ENCODE measurements at regions not wholly inside any gene's neighbourhood (a gene's known extent, or its start where the extent isn't known, plus 50 kb on each side); places are given as distances from the start of the nearest gene placed in this dataset.
A peak's percentile ranks its signal among the peaks of the same experiment; 100 is the strongest.

- no peak for DNase-seq
These were observed 130.3 kb downstream of the BUD13 start for GRCh38 chr11:116642481-116642880.

DNA sequence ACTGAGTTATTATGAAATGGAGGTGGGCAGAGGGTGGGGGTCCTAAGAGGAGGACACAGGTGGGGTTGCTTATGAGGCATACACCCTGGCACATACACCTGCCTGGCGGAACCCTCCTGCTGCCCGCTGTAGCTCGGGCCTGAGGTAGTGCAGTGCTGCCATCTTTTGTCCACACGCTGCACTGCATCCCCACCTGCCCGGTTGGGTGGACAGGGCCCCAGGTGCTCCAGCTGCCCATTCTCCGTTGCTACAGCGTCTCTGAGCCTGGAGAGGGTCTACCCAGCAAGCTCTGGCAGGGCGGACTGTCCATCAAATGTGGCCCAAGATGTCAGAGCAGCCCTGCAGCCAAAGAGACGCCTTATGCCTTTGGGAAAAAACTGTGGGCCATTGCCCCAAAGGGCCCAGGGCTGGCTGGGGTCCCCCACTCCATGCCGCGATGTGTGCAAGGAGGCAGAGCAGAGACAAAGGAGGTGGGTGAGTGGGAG, 131.2 kb downstream of the BUD13 start:
- peak in 1 of 2 experiments; percentile 14 for DNase-seq

DNA sequence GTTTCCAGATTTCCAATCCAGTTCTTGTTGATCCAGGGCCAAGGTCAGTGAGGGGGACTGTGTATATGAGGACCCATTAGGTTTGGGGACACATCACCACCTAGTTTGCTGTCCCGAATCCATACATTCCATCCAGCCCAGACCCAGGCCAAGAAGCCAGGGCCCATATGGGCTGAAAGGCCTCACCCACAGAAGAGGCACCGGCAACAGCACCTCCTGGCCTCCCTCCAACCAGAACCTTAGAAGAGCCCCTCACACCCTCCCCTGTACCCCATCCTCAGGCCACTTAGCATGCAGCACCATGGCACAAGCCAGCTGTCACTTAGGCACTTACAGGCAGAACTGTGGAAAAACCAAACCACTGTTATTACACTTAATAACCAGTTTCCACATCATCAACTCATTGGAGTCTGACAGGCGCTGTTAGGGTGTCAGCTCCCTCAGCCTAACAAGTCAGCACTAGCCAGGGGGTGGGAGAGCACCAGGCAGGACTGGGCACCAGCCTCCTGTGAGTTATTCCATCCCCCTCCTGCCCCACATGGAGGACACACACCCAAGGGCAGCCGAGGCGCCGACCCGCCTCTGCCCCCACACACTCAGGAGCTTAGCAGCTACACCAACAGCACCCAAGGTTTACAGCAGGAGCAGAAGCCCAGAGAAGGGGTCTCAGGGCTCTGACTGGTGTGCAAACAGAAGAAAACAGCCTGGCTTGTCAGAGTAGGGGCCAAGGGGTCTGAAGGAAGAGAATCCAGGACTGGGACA, 132.0 kb downstream of the BUD13 start:
- no peak for DNase-seq

- DNase-seq: no peak
These were observed 134.3 kb downstream of the BUD13 start for GRCh38 chr11:116638463-116638862.

DNA sequence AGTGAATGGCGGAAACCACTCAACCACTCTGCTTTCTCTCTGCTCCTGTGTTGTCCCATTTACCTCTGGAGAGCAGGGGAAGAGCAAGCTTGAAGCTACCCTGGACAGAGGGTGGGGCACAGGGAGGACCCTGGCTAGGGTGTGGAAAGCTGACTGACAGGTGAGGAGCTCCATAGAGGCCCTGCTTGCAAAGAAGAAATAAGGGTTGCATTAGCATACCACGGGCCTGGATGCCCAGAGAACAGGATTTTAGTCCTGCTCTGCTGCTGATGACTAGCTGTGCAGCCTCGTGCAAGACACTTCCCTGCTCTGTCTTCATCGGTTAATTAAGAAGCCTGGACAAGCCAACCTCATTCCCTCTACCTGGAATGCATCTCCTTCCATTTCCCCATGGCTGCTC, 135.0 kb downstream of the BUD13 start:
- DNase-seq: no peak

DNA sequence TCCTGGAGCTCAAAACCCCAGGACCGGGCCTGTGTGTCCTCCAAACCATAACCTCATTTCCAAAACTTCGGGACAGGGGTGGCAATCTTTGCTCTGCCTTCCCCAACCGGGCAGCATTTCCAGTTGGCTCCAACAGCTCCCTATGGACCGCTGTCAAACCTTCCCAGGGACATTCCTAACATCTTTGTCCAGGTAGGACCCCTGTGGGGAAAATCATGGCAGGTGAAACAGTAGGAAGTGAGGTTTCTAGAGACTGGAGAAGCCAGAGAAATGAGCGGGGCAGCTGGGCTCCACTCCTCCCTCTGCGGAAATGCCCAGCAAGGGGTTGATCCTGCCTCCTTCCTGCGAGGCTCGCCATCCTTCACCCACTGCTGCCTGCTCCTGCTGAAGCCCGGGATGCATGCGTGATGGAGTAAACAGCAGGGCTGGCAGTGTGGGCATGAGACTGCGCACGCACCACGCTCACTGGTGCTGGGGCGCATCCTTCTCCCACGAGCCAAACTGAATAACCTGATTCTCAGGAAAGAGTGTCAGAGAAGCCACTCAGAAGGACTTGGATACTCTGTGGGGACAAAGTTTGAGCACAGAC, 136.4 kb downstream of the BUD13 start:
- no peak for DNase-seq

DNA sequence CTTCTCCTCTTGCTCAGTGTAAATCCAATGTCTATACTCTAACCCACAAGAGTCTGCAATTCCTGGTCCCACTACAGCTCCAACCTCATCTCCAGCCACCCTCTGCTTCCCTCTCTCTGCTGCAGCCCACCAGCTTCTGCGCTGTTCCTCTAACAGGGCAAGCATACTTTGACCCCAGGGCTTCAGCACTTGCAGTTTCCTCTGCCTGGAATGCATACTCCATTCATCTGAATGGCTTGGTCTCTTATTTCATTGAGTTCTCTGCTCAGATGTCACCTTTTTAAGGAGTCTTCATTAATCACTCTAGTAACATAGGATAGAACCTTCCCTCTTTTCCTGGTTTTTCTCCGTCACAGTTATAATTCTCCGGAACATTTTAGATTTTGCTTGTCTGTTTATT, 141.6 kb downstream of the BUD13 start:
- DNase-seq: no peak

DNA sequence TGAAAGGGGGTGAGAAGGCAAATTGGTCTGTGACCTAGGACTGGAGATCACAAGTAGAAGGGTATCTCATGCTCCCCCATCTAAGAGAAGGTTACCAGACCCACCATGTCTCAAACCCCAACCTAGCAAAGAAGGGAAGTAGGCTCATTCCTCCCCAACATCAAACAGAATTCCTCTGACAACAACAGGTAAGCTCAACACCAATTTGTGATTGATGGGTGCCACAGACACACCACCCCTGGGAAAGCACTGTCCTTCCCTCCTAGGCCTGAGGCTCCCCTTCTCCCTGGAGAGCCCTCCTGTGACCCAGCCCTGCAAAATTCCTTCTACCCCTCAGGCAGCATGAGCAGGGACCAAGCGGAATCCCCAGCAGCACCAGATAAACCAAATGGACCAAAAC, 154.3 kb downstream of the BUD13 start:
- no peak for DNase-seq

DNA sequence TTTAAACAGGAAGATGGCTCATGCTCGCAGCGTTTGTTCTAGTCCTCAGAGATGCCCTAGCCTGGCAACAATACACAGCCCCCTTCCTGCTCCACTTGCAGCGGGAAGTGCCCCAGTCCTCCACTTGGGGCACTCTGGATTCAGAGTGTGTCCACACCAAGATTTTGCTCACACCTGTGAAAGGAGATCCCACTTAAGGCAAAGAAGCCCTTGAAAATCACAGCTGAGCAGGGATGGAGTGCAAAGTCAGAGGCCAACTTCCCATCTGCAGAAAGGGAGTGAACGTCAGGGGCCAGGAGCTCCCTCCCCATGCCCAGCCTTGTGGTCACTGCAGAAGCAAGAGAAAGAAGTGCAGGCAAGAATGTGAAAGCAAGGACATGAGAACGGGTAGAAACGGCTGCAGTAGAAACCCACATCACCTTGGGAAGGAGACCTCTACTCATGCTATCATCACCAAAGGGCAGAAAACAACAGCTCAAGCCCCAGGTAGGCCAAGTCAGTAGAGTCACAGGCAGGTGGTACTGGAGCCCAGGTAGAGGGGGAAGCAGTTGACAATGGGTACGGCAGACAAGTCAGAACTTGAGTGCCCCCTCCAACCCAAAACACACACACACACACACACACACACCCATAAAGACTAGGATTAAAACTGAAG, 157.4 kb downstream of the BUD13 start:
- no peak for DNase-seq

- no peak for DNase-seq
These were observed 158.2 kb downstream of the BUD13 start for GRCh38 chr11:116614306-116615210.

GRCh38 chr11:116613206-116613875, 159.4 kb downstream of the BUD13 start:
- no peak for DNase-seq

DNA sequence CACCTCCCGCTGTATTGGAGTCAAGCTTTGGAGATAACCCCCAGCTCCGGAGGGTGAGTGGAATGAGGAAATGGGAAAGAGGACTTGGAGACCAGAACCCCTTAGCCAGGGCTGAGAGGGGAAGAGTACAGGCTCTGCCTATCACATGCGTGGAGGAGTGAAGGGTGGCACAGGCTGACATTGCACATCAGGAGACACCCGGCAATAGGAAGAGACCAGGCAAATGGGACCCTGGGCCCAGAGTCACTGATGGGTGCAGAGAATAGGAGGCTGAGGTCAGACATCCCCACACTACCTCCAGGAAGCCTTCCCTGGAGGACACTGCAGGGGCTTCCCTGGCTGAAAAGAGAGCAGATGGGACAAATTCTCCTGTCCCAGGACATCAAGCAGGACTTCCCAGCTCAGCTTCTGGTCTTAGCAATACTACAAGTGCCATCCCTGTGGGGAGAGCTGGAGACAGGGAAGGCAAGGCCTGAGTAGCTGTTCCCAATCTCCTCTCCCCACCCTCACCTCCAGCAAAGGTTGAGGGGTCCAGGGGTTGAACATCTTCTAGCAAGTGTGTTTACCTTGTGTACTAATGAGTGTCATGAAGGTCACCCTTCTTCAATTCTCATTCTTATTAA, 160.7 kb downstream of the BUD13 start:
- DNase-seq: no peak

GRCh38 chr11:116610190-116610589, 162.6 kb downstream of the BUD13 start:
- no peak for DNase-seq

- no peak for DNase-seq
These were observed 165.8 kb downstream of the BUD13 start for GRCh38 chr11:116607027-116607426.

DNA sequence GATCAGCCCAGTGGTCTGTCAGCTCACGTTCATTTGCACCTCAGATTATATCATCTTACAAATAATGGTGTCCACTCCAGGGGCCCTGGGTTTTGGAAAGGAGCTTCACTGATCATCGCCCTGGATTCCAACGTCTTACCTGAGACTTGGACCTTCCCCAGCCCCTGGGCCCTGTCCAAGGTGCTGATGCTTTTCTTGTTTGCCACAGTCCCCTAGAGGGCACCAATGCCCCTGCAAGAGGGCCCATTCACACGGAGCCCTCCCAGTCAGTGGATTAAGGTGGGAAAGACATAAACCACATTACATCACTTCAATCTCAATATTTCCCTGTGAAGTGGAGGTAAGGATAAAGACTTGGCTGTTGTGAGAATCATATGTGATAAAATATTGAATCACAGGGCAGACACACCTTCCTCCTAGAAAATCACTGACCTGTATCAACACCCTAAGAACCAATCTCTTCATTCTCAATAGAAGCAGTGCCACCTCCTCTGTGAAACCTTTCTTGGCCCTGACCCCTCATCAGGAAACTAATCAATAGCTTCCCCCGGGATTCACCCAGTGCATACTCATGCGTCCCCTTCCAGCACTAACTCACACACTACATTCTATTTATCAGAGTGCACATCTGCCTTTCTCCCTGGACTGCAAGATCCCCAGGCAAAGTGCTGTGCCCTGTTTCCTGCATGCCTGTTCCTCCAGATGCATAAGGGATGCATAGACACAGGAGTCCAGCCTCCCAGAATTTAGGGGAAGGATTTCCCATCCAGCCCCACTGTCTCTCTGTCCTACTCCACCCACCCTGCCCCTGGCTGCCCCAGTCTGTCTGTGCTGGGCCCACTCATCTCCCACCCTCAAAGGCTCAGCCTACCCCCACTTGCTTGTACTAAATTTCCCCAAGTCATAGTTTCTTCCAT, 167.0 kb downstream of the BUD13 start:
- peak; percentile 3 to 57 for DNase-seq

- no peak for DNase-seq
These were observed 169.0 kb downstream of the BUD13 start for GRCh38 chr11:116603728-116604323.

DNA sequence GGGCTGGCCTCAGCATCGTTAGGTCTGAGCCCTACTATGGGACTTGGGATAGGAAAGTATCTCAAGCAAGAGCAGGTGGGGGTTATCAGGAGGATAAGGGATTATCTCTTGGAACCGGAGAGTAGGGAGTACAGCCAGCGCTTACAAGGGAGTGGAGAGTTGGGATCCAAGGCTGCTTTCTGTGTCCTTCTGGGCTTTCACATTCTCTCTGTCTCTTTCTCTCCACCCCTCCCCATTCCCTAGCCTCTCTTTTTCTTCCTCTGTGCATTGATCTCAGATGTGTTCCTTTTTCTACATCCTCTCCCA, 170.2 kb downstream of the BUD13 start:
- DNase-seq: no peak

DNA sequence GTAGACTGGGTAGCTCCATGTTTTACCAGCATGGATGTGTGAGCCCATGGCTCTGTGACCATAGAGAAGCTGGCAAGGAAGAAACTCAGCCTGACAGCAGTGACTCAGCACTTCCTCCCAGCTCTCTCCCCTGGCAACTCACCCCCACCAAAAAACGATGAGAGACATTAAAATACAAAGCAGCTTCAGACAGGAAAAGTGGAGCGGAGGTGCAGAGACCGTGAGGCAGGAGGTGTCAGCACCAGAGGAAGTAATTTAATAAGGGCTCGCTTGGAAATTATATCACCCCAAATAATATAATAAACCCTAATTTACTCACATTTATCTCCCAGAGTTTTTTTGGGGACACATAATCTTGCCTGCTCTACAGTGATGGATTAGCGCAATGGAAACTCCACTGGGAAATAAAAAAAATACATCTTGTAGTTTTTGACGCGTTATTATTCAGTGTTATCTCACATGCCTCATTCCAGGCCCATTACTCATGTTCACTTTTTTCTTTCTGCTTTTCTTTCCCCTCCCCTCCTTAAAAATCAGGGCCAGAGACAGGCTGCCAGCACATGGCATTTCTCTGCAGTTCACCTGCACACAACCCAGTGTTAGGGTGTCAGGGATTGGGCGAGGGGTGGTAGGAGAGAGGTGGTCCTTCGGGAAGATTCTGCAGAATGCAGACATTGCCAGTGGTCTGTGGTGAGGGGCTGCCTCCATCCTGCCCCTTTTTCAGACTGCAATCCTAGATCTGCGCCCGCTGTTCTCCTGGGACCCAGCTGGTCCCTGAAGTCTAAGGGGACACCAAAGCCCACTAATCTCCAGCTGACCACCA, 170.8 kb downstream of the BUD13 start:
- no peak for DNase-seq

DNA sequence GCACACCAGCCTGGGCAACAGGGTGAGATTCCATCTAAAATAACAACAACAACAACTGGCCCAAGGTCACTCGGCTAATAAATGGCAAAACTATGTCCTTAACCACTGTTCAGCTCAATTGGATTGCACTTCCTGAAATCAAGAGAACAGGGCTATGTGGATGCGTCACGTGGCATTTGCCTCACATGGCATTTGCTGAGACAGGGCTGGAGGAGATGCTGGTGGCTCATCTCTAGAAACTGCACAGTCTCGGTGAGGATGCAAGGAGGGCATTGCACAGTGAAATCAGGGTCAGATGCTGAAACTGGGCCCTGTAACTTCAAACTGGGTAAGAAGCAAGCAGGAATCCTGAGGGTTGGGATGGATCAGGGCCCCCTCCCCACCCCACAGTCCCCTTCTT, 171.9 kb downstream of the BUD13 start:
- no peak for DNase-seq

DNA sequence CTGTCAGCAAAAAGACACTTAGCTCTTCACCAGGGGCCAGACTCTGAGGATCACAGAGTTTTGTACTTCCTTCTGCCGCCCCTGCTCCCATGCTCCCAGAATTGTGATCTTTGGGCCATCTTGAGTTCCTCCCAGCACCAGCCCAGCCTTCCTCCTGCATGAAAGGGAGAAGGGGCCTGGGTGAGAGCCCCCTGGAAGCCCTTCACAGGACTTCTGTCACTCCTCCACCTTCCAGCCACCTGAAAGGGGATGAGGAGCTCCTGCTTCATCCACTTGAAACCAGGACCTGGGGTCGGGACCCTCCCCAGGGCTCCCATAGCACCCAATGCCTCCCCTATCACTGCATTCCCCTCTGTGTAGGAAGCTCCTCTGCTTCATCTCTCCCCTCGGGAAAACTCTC, 174.2 kb downstream of the BUD13 start:
- DNase-seq: no peak
